Thyroid gland (tissue), 4 donors: ENCODE measurements at regions not wholly inside any gene's neighbourhood (a gene's known extent, or its start where the extent isn't known, plus 50 kb on each side); places are given as distances from the start of the nearest gene placed in this dataset.

ENCODE experiments used
- DNase-seq, 2 donors: peaks; one replicate each; pipeline ENCODE4 v3.0.0-alpha.2; 2019
- H3K27ac ChIP-seq, 3 donors: fragments of 200-600 bp; sonication (generic); 1 replicate in 2 of 3; 2 replicates in 1 of 3; pipeline ENCODE4 v1.5.1; 2016 to 2019; ENCODE audit warnings: mild to moderate bottlenecking in 1 of 3, moderate library complexity in 1 of 3
- H3K27me3 ChIP-seq: fragments of 200-600 bp; sonication (generic); one replicate; pipeline ENCODE4 v1.5.1; 2019
- H3K36me3 ChIP-seq, 2 donors: fragments of 200-600 bp; sonication (generic); one replicate each; pipeline ENCODE4 v1.5.1; 2016 to 2019
- H3K4me1 ChIP-seq, 2 donors: fragments of 200-600 bp; sonication (generic); one replicate each; pipeline ENCODE4 v1.5.1; 2017 to 2019
- H3K4me3 ChIP-seq, 3 donors: fragments of 200-600 bp; sonication (generic); replicated peaks in 1 of 3; 1 replicate in 2 of 3; 2 replicates in 1 of 3; pipeline ENCODE4 v1.5.1; 2016; ENCODE audit warnings: mild to moderate bottlenecking in 1 of 3
- H3K9me3 ChIP-seq: fragments of 200-600 bp; sonication (generic); one replicate; pipeline ENCODE4 v1.5.1; 2017
- POLR2A ChIP-seq, 2 donors: fragments of 450-650 bp; IDR thresholded peaks; one replicate each; pipeline ENCODE4 v1.6.1; 2017; ENCODE audit warnings: antibody characterized with exemption in 2 of 2, mild to moderate bottlenecking in 2 of 2, moderate library complexity in 1 of 2
- WGBS, 2 donors: methylation state at CpG; one replicate each; pipeline ENCODE4 v1.1.5; 2017; 5-methylcytosine and 5-hydroxymethylcytosine counted together
- intact Hi-C: fragments of 100-400 bp; cut with DNase I; formaldehyde crosslinking; loops from one replicate; pipeline ENCODE4 v1.15.1; 2023
- TF ChIP-seq, protein P1 (sequence below), 6 experiments: fragments of 200-600 bp in 3 of 6; fragments of 450-650 bp in 3 of 6; sonication (generic) in 3 of 6; IDR thresholded peaks; one replicate each; pipeline ENCODE4 v1.5.1; 2016 to 2019; ENCODE audit warnings: antibody characterized with exemption in 6 of 6, mild to moderate bottlenecking in 2 of 6, inconsistent platforms in 1 of 6, moderate library complexity in 1 of 6

- Histone ChIP-seq H3K4me3 (no peak overlapping the region), H3K4me1 (no peaks in the 10 kb centered on the region), H3K9me3 (no peaks in the 10 kb centered on the region), H3K27ac (no peak overlapping the region), H3K27me3 (no peaks in the 10 kb centered on the region), H3K36me3 (no peaks in the 10 kb centered on the region)
- TF ChIP-seq, protein P1, sequence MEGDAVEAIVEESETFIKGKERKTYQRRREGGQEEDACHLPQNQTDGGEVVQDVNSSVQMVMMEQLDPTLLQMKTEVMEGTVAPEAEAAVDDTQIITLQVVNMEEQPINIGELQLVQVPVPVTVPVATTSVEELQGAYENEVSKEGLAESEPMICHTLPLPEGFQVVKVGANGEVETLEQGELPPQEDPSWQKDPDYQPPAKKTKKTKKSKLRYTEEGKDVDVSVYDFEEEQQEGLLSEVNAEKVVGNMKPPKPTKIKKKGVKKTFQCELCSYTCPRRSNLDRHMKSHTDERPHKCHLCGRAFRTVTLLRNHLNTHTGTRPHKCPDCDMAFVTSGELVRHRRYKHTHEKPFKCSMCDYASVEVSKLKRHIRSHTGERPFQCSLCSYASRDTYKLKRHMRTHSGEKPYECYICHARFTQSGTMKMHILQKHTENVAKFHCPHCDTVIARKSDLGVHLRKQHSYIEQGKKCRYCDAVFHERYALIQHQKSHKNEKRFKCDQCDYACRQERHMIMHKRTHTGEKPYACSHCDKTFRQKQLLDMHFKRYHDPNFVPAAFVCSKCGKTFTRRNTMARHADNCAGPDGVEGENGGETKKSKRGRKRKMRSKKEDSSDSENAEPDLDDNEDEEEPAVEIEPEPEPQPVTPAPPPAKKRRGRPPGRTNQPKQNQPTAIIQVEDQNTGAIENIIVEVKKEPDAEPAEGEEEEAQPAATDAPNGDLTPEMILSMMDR (IDR thresholded peaks at IDR 0.05): no peak
- no peak for TF ChIP-seq POLR2A (IDR thresholded peaks at IDR 0.05)
- intact Hi-C loops: no loop called here
- 72 to 77% methylated on average over 4 of the region's 4 CpGs for WGBS, 2 donors
- DNase-seq: no peak
Observed at GRCh38 chr3:148625095-148625736, 72.5 kb upstream of the AGTR1 start.

DNA sequence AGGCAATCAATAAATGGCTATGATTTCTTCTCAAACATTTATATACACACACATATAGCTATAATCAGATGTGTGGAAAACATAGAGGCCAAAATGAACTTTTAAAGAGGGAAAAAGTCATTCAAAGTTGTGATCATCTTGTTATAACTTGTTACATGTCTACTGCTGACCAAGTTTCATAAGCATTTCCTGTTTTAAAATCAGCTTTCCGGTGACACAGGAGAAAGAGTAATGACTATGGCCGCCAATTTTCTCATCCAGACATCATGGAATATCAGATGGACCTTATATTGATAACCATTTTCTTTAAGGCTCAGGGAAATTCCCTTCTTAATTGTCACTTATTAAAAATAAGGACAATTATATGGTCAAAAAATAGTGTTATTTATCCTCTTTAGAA lies 71.7 kb upstream of the AGTR1 start:
- Histone ChIP-seq H3K4me3 (no peak overlapping the region), H3K4me1 (no peaks in the 10 kb centered on the region), H3K27ac (no peak overlapping the region), H3K9me3 (no peaks in the 10 kb centered on the region), H3K27me3 (no peaks in the 10 kb centered on the region), H3K36me3 (no peaks in the 10 kb centered on the region)
- TF ChIP-seq POLR2A (IDR thresholded peaks at IDR 0.05): no peak
- TF ChIP-seq, protein P1 (IDR thresholded peaks at IDR 0.05): no peak
- no peak for DNase-seq
- WGBS, 2 donors: 81% methylated on average over 2 of the region's 2 CpGs
- intact Hi-C loops: no loop called here

DNA sequence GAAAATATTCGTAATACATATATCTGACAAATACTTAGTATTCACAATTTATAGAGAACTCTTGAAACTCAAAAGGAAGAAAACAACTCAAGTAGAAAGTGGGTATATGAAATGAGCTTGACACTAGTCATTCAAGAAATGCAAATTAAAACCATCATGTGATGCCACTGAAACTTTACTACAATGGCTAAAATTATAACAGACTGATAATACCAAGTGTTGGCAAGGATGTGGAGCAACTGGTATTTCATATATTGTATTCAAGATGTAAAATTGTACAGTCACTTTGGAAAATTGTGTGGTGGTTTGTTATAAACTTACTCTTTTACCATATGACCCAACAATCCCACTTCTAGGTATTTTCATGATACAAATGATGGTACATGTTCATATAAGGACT lies 68.7 kb upstream of the AGTR1 start:
- no peak for DNase-seq
- H3K36me3 ChIP-seq: no peaks in the 10 kb centered on the region
- no peaks in the 10 kb centered on the region for H3K4me1 ChIP-seq
- intact Hi-C loops: no loop called here
- WGBS, 2 donors: 75 to 77% methylated on average over 1 of the region's 1 CpG
- no peak overlapping the region for H3K27ac ChIP-seq
- TF ChIP-seq, protein P1 (IDR thresholded peaks at IDR 0.05): no peak
- no peak for TF ChIP-seq POLR2A (IDR thresholded peaks at IDR 0.05)
- no peak overlapping the region for H3K4me3 ChIP-seq
- H3K27me3 ChIP-seq: no peaks in the 10 kb centered on the region
- no peaks in the 10 kb centered on the region for H3K9me3 ChIP-seq

DNA sequence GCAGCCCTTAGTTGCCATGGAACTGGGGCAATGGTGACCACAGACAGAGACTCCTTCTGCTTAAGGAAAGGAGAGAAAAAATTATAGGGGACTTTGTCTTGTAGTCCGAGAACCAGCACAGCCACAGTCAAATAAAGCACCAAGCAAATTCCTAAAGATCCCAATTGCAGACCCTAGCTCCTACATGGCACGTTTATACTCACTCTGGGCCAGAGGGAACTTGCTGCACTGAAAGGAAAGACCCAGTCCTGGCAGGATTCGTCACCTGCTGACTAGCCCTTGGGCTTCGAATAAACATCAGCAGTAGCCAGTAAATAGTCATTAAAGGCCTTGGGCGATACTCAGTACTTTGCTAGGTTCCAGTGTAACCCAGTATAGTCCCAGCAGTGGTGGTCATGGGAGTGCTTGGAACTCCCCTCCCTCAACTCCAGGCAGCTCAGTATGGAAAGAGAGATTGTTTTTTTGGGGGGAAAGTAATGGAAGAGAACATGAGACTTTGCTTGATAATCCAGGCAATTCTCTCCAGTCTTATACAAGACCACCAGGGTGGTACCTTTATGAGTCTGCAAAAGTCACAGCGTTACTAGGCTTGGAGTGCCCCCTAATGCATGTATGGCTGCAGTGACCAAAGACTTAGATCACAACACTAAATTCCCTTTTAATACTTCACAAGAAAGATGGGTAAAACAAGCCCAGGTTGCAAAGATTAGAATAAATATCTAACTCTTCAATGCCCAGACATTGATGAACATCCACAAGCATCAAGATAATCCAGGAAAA lies 66.4 kb upstream of the AGTR1 start:
- H3K4me3 ChIP-seq: no peak overlapping the region
- no peaks in the 10 kb centered on the region for H3K9me3 ChIP-seq
- H3K4me1 ChIP-seq: no peaks in the 10 kb centered on the region
- H3K27ac ChIP-seq: no peak overlapping the region
- 69 to 76% methylated on average over 6 of the region's 6 CpGs for WGBS, 2 donors
- no peak for TF ChIP-seq POLR2A (IDR thresholded peaks at IDR 0.05)
- intact Hi-C loops: no loop called here
- DNase-seq: no peak
- no peaks in the 10 kb centered on the region for H3K36me3 ChIP-seq
- no peaks in the 10 kb centered on the region for H3K27me3 ChIP-seq

GRCh38 chr3:148641722-148642121 lies 56.0 kb upstream of the AGTR1 start:
- Histone ChIP-seq H3K27ac (no peak overlapping the region), H3K4me3 (no peak overlapping the region), H3K36me3 (no peaks in the 10 kb centered on the region), H3K27me3 (no peaks in the 10 kb centered on the region), H3K9me3 (no peaks in the 10 kb centered on the region), H3K4me1 (no peaks in the 10 kb centered on the region)
- no peak for DNase-seq
- no peak for TF ChIP-seq POLR2A (IDR thresholded peaks at IDR 0.05)
- TF ChIP-seq, protein P1 (IDR thresholded peaks at IDR 0.05): no peak
- 81 to 86% methylated on average over 2 of the region's 2 CpGs for WGBS, 2 donors
- intact Hi-C loops: no loop called here
